ENCODE measurements at regions not wholly inside any gene's neighbourhood (a gene's known extent, or its start where the extent isn't known, plus 50 kb on each side); places are given as distances from the start of the nearest gene placed in this dataset.

DNA sequence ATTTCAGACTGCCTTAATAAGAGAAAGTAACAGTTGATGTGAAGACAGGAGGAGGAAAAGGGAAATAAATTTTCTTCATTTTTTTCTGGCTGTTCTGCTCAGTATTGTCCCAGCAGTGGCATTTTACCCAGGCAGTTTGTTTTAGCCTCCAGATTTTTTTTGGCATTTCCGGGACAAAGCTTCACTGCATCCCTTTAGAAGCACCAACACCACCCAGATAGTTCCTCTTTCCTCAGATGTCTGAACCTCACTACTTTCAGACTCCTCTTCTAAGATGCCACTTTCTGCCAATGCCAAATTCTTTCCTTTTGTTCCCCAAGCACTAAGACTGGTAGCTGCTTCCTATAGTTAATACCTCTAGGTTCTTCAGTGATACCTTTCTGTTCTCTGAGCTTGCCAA is 480.1 kb upstream of the SLC10A2 start:
- Mint-ChIP-seq H3K4me1 (peaks cover 3% of the 10 kb centered on the region), H3K4me3 (no peak overlapping the region), H3K27ac (no peak overlapping the region), H3K27me3 (ENCODE audit: insufficient read depth) (no peaks in the 10 kb centered on the region), H3K36me3 (ENCODE audit: low read depth) (peaks cover 7% of the 10 kb centered on the region), H3K9me3 (peaks cover 38% of the 10 kb centered on the region)
- H3K27ac ChIP-seq (ENCODE audit: low read depth, low read length) = no peak overlapping the region
- no peak for DNase-seq
- TF ChIP-seq, protein P1, sequence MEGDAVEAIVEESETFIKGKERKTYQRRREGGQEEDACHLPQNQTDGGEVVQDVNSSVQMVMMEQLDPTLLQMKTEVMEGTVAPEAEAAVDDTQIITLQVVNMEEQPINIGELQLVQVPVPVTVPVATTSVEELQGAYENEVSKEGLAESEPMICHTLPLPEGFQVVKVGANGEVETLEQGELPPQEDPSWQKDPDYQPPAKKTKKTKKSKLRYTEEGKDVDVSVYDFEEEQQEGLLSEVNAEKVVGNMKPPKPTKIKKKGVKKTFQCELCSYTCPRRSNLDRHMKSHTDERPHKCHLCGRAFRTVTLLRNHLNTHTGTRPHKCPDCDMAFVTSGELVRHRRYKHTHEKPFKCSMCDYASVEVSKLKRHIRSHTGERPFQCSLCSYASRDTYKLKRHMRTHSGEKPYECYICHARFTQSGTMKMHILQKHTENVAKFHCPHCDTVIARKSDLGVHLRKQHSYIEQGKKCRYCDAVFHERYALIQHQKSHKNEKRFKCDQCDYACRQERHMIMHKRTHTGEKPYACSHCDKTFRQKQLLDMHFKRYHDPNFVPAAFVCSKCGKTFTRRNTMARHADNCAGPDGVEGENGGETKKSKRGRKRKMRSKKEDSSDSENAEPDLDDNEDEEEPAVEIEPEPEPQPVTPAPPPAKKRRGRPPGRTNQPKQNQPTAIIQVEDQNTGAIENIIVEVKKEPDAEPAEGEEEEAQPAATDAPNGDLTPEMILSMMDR (conservative IDR thresholded peaks at IDR 0.05) = no peak
- no peaks in the 10 kb centered on the region for H3K4me1 ChIP-seq (ENCODE audit: control insufficient read depth, insufficient read depth, low read length)
- WGBS, 2 experiments (ENCODE audit: insufficient coverage in 1 of 2, insufficient read length in 1 of 2) = 93% methylated on average over 1 of the region's 1 CpG; no CpG with 5 or more reads in 1 of the 2 experiments
- H3K9me3 ChIP-seq (ENCODE audit: control insufficient read depth, low read length) = peaks cover 45% of the 10 kb centered on the region
- no peaks in the 10 kb centered on the region for H3K27me3 ChIP-seq (ENCODE audit: control insufficient read depth, insufficient read depth, low read length, poor library complexity, severe bottlenecking)
- H3K36me3 ChIP-seq (ENCODE audit: control insufficient read depth, insufficient read depth, low read length) = no peaks in the 10 kb centered on the region
- no peak overlapping the region for H3K9ac ChIP-seq (ENCODE audit: extremely low read depth, low read length, poor library complexity, severe bottlenecking)
- H3K4me3 ChIP-seq (ENCODE audit: low read length) = no peak overlapping the region

DNA sequence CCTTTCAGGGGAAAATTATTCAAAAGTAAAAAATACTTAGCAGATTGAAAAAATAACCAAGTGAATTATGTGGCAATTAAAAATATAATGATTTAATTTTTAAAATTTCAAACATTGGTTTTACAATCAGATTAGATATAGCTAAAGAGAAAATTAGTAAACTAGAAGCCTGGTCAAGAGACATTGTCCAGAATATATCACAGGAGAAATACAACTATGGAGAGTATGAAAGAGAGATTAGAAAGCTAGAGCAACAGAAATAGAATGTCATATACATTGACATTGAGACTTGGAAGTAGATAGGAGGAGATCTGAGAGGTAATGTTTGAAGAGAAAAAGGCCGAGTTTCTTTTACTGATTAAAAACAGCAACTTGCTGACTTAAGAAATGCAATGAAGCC is 476.4 kb upstream of the SLC10A2 start:
- TF ChIP-seq, protein P1 (conservative IDR thresholded peaks at IDR 0.05) = no peak
- no peak for DNase-seq
- H3K27ac Mint-ChIP-seq = no peak overlapping the region
- peaks cover 7% of the 10 kb centered on the region for H3K36me3 Mint-ChIP-seq (ENCODE audit: low read depth)
- no peak overlapping the region for H3K4me3 ChIP-seq (ENCODE audit: low read length)
- H3K36me3 ChIP-seq (ENCODE audit: control insufficient read depth, insufficient read depth, low read length) = no peaks in the 10 kb centered on the region
- no peak overlapping the region for H3K27ac ChIP-seq (ENCODE audit: low read depth, low read length)
- no peaks in the 10 kb centered on the region for H3K27me3 ChIP-seq (ENCODE audit: control insufficient read depth, insufficient read depth, low read length, poor library complexity, severe bottlenecking)
- no CpG with 5 or more reads among the region's 1 CpG for WGBS, 2 experiments (ENCODE audit: insufficient coverage in 1 of 2, insufficient read length in 1 of 2)
- H3K27me3 Mint-ChIP-seq (ENCODE audit: insufficient read depth) = no peaks in the 10 kb centered on the region
- no peaks in the 10 kb centered on the region for H3K4me1 ChIP-seq (ENCODE audit: control insufficient read depth, insufficient read depth, low read length)
- H3K4me3 Mint-ChIP-seq = no peak overlapping the region
- peaks cover 34% of the 10 kb centered on the region for H3K9me3 Mint-ChIP-seq
- peaks cover 18% of the 10 kb centered on the region for H3K4me1 Mint-ChIP-seq
- H3K9me3 ChIP-seq (ENCODE audit: control insufficient read depth, low read length) = peaks cover 34% of the 10 kb centered on the region
- no peak overlapping the region for H3K9ac ChIP-seq (ENCODE audit: extremely low read depth, low read length, poor library complexity, severe bottlenecking)

DNA sequence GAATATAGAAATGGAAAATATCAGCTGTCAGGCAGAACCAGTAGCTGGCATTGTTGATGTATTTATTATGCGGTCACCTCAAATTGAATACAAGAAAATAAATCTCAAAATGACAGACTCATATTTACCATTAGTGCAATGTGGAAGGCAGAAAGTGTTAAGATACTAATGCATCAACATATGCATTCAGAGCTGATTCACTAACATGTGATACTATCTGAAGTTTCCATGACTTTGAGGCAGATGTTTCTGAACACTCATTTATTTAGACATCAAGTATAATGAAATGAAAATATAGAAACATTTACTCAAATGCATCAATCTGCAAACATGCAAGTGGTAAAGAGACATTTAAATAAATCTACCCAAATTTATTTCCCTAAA is 474.2 kb upstream of the SLC10A2 start:
- H3K9me3 Mint-ChIP-seq = peaks cover 30% of the 10 kb centered on the region

More for the DNA sequence above, 474.2 kb upstream of the SLC10A2 start:
- no peak overlapping the region for H3K27ac Mint-ChIP-seq
- no peak for DNase-seq
- Histone ChIP-seq H3K9me3 (ENCODE audit: control insufficient read depth, low read length) (peaks cover 31% of the 10 kb centered on the region), H3K27ac (ENCODE audit: low read depth, low read length) (no peak overlapping the region), H3K36me3 (ENCODE audit: control insufficient read depth, insufficient read depth, low read length) (no peaks in the 10 kb centered on the region), H3K9ac (ENCODE audit: extremely low read depth, low read length, poor library complexity, severe bottlenecking) (no peak overlapping the region), H3K4me3 (ENCODE audit: low read length) (no peak overlapping the region), H3K4me1 (ENCODE audit: control insufficient read depth, insufficient read depth, low read length) (no peaks in the 10 kb centered on the region), H3K27me3 (ENCODE audit: control insufficient read depth, insufficient read depth, low read length, poor library complexity, severe bottlenecking) (no peaks in the 10 kb centered on the region)
- H3K4me1 Mint-ChIP-seq = peaks cover 33% of the 10 kb centered on the region
- H3K36me3 Mint-ChIP-seq (ENCODE audit: low read depth) = peaks cover 7% of the 10 kb centered on the region
- TF ChIP-seq, protein P1 (conservative IDR thresholded peaks at IDR 0.05) = no peak
- no peaks in the 10 kb centered on the region for H3K27me3 Mint-ChIP-seq (ENCODE audit: insufficient read depth)
- no peak overlapping the region for H3K4me3 Mint-ChIP-seq
- 100% methylated on average over 1 of the region's 1 CpG; no CpG with 5 or more reads in 1 of the 2 experiments for WGBS, 2 experiments (ENCODE audit: insufficient coverage in 1 of 2, insufficient read length in 1 of 2)

Measured in endodermal cell (in vitro differentiated cells).